ENCODE measurements at regions not wholly inside any gene's neighbourhood (a gene's known extent, or its start where the extent isn't known, plus 50 kb on each side); places are given as distances from the start of the nearest gene placed in this dataset.

- CTCF ChIA-PET, result no interaction called here
- Histone ChIP-seq H3K27me3 (ENCODE audit: control insufficient read depth, insufficient read depth, low read length) (no peaks in the 10 kb centered on the region), H3K9me1 (ENCODE audit: insufficient read depth, low read length) (no peaks in the 10 kb centered on the region), H3K18ac (ENCODE audit: low read depth, low read length) (no peak overlapping the region), H3K14ac (replicated peaks; ENCODE audit: low read depth, low read length) (no peak overlapping the region), H2AK9ac (replicated peaks; ENCODE audit: low read depth, low read length, poor library complexity) (no peak overlapping the region), H3K4me1 (ENCODE audit: control insufficient read depth, insufficient read depth, low read length) (no peaks in the 10 kb centered on the region), H2BK5ac (ENCODE audit: low read depth, low read length, poor library complexity, severe bottlenecking) (no peak overlapping the region), H4K91ac (ENCODE audit: insufficient read depth, low read depth, low read length) (no peak overlapping the region), H2BK20ac (ENCODE audit: low read depth, low read length) (no peak overlapping the region), H3K9ac (ENCODE audit: low read depth, low read length) (no peak overlapping the region), H3K56ac (ENCODE audit: extremely low read depth, insufficient read depth, low read length) (no peak overlapping the region), H3K36me3 (ENCODE audit: control insufficient read depth, insufficient read depth, low read length) (no peaks in the 10 kb centered on the region), H2AFZ (replicated peaks; ENCODE audit: low read length, poor library complexity) (no peak overlapping the region), H3K27ac (ENCODE audit: insufficient read depth, low read length) (no peak overlapping the region), H3K4ac (ENCODE audit: low read depth, low read length) (no peak overlapping the region), H4K5ac (ENCODE audit: low read depth, low read length) (no peak overlapping the region), H2BK15ac (ENCODE audit: low read depth, low read length) (no peak overlapping the region), H4K8ac (ENCODE audit: low read depth in 2 of 2, low read length in 2 of 2) (no peak overlapping the region), H3K23ac (ENCODE audit: low read depth, low read length) (no peak overlapping the region), H3K4me3 (ENCODE audit: insufficient read depth, low read depth, low read length) (no peak overlapping the region), H2BK120ac (ENCODE audit: low read depth, low read length) (no peak overlapping the region), H3K79me1 (ENCODE audit: low read depth in 1 of 2, low read length in 2 of 2) (no peaks in the 10 kb centered on the region), H4K20me1 (ENCODE audit: insufficient read depth, low read length) (no peaks in the 10 kb centered on the region), H2AK5ac (ENCODE audit: low read depth, low read length) (no peak overlapping the region), H3K4me2 (ENCODE audit: low read depth, low read length) (no peak overlapping the region), H3K9me3 (ENCODE audit: control insufficient read depth, insufficient read depth, low read length) (peaks cover 8% of the 10 kb centered on the region; the same call in 1 of the 2 replicates)
- in situ Hi-C loops (cut with MboI; ENCODE audit: low sequenced_read_pairs) (no loop called here), dilution Hi-C loops (cut with HindIII; ENCODE audit: low sequenced_read_pairs, unreplicated experiment) (no loop called here), intact Hi-C loops (cut with micrococcal nuclease) (no loop called here)
- ATAC-seq (ENCODE audit: low read depth), result no peak
- DNase-seq, result no peak
- POLR2A ChIA-PET (ENCODE audit: unreplicated experiment), result no interaction called here
- no CpG with 5 or more reads among the region's 3 CpGs for WGBS, 2 experiments (ENCODE audit: extremely low coverage in 2 of 2, insufficient read length in 1 of 2)
- BruUV-seq (replicated peaks), result no TSS peak
- no peak for TF ChIP-seq SMC3 (IDR thresholded peaks at IDR 0.05; ENCODE audit: low read depth, low read length)
- no peak for TF ChIP-seq CEBPB (IDR thresholded peaks at IDR 0.05; ENCODE audit: low read depth, low read length)
- no peak for TF ChIP-seq RFX5 (IDR thresholded peaks at IDR 0.05; ENCODE audit: low read depth, low read length)
- no peak for TF ChIP-seq MAZ (IDR thresholded peaks at IDR 0.05; ENCODE audit: borderline replicate concordance, low read depth, low read length)
- no peak for TF ChIP-seq CHD1 (IDR thresholded peaks at IDR 0.05; ENCODE audit: low read depth, low read length)
- TF ChIP-seq ELK1 (IDR thresholded peaks at IDR 0.05; ENCODE audit: borderline replicate concordance, low read depth, low read length), result no peak
- no peak for TF ChIP-seq USF2 (IDR thresholded peaks at IDR 0.05; ENCODE audit: low read depth, low read length)
- no peak for TF ChIP-seq POLR2A (IDR thresholded peaks at IDR 0.05; ENCODE audit: low read depth, low read length)
- TF ChIP-seq RCOR1 (IDR thresholded peaks at IDR 0.05; ENCODE audit: insufficient replicate concordance, low read length), result no peak
- no peak for TF ChIP-seq MAFK (IDR thresholded peaks at IDR 0.05; ENCODE audit: low read depth, low read length)
- no peak for TF ChIP-seq NFE2L2 (IDR thresholded peaks at IDR 0.05; ENCODE audit: low read depth, low read length)
- no peak for TF ChIP-seq BHLHE40 (IDR thresholded peaks at IDR 0.05; ENCODE audit: low read depth, low read length)
- no peak for TF ChIP-seq CTCF (conservative IDR thresholded peaks at IDR 0.05; ENCODE audit: low read depth, low read length)
- TF ChIP-seq RAD21 (IDR thresholded peaks at IDR 0.05; ENCODE audit: low read length), result no peak
- TF ChIP-seq FOS (IDR thresholded peaks at IDR 0.05; ENCODE audit: low read depth, low read length), result no peak
- TF ChIP-seq MXI1 (IDR thresholded peaks at IDR 0.05; ENCODE audit: borderline replicate concordance, low read depth, low read length), result no peak
Measured at GRCh38 chr13:103517066-103517767, 451.0 kb upstream of the SLC10A2 start.

Data from IMR-90 (cell line).